Transverse colon (tissue), 4 donors: ENCODE measurements at regions not wholly inside any gene's neighbourhood (a gene's known extent, or its start where the extent isn't known, plus 50 kb on each side); places are given as distances from the start of the nearest gene placed in this dataset.

Experiments
- DNase-seq: peaks from one replicate; pipeline ENCODE4 v3.0.0-alpha.2; 2019
- H3K27ac ChIP-seq, 4 donors: fragments of 200-600 bp; sonication (generic); 2 replicates each; pipeline ENCODE4 v1.5.1; 2016 to 2018; ENCODE audit warnings: inconsistent platforms in 4 of 4
- H3K27me3 ChIP-seq: fragments of 200-600 bp; sonication (generic); 2 replicates; pipeline ENCODE4 v1.5.1; 2017; ENCODE audit warnings: inconsistent platforms
- H3K36me3 ChIP-seq, 4 donors: fragments of 200-600 bp; sonication (generic); 2 replicates each; pipeline ENCODE4 v1.5.1; 2017 to 2019; ENCODE audit warnings: inconsistent platforms in 4 of 4
- H3K4me1 ChIP-seq, 4 donors: fragments of 200-600 bp; sonication (generic); 2 replicates each; pipeline ENCODE4 v1.5.1; 2017 to 2020; ENCODE audit warnings: inconsistent platforms in 4 of 4
- H3K4me3 ChIP-seq, 4 donors: fragments of 200-600 bp; sonication (generic); 1 replicate in 1 of 4; 2 replicates in 3 of 4; pipeline versions ENCODE4 v1.5.1 to v1.6.1; 2017 to 2019; ENCODE audit warnings: inconsistent platforms in 4 of 4
- H3K9me3 ChIP-seq, 2 donors: fragments of 200-600 bp; sonication (generic); 2 replicates each; pipeline ENCODE4 v1.5.1; 2017 to 2019; ENCODE audit warnings: inconsistent platforms in 2 of 2
- CTCF ChIP-seq, 5 experiments: fragments of 200-600 bp in 3 of 5; fragments of 450-650 bp in 2 of 5; sonication (generic) in 3 of 5; IDR thresholded peaks; 1 replicate in 2 of 5; 2 replicates in 3 of 5; pipeline ENCODE4 v1.5.1; 2016 to 2017; ENCODE audit warnings: antibody characterized with exemption in 5 of 5, inconsistent platforms in 3 of 5, mild to moderate bottlenecking in 2 of 5, moderate library complexity in 1 of 5
- EP300 ChIP-seq: sonication (generic); formaldehyde crosslinking; IDR thresholded peaks from one replicate; pipeline ENCODE4 v1.6.1; 2017; ENCODE audit warnings: antibody characterized with exemption, low read depth
- POLR2A ChIP-seq: fragments of 450-650 bp; IDR thresholded peaks from one replicate; pipeline ENCODE4 v1.6.1; 2016; ENCODE audit warnings: antibody characterized with exemption, mild to moderate bottlenecking, moderate library complexity
- POLR2AphosphoS5 ChIP-seq, 3 donors: sonication (generic); formaldehyde crosslinking; IDR thresholded peaks; one replicate each; pipeline ENCODE4 v1.6.1; 2016; ENCODE audit warnings: antibody characterized with exemption in 3 of 3
- WGBS, 2 donors: methylation state at CpG; one replicate each; pipeline ENCODE4 v1.1.5; 2018; ENCODE audit warnings: low coverage in 1 of 2; 5-methylcytosine and 5-hydroxymethylcytosine counted together
- in situ Hi-C, 4 donors: fragments of 200-750 bp; cut with MboI; loops; one replicate each; pipeline versions ENCODE4 v1.15.0 to v1.15.1; 2017; ENCODE audit warnings: low sequenced_read_pairs in 3 of 4, low pct_ligation_motif_present in 1 of 4, low pct_unique_long_range_greater_than_20kb in 1 of 4
- intact Hi-C: fragments of 100-400 bp; cut with DNase I; formaldehyde crosslinking; loops from one replicate; pipeline ENCODE4 v1.15.1; 2023; ENCODE audit warnings: low total_unique reads

- Histone ChIP-seq H3K4me1 (no peaks in the 10 kb centered on the region), H3K36me3 (no peaks in the 10 kb centered on the region), H3K27ac (no peak overlapping the region), H3K27me3 (no peaks in the 10 kb centered on the region), H3K4me3 (no peak overlapping the region), H3K9me3 (no peaks in the 10 kb centered on the region)
- 60 to 64% methylated on average over 1 of the region's 1 CpG for WGBS, 2 donors
- in situ Hi-C loops (no loop called here), intact Hi-C loops (no loop called here)
- TF ChIP-seq EP300 (no peak), CTCF (IDR thresholded peaks at IDR 0.05) (no peak), POLR2AphosphoS5 (IDR thresholded peaks at IDR 0.05) (no peak), POLR2A (no peak)
- DNase-seq = no peak
Observed at GRCh38 chr7:94123136-94123535, 119.0 kb upstream of the BET1 start.

DNA sequence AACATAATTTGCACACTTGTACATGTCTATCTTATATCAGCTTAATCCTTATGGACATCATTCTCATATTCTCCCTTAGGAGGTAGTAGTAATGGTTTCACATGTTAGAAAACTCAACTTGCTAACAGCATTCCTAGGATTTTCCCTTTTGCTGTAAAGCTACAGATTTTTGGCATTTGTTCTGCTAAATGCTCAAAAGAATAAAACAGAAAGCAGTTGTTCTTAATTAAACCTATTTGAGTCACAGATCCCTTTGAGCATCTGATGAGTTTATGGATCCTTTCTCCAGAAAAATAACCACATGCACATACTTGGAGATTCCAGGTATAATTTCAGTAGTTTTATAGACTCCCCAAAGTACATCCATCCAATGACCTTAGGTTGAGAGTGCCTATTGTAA, 122.9 kb upstream of the BET1 start:
- in situ Hi-C loops (no loop called here), intact Hi-C loops (no loop called here)
- H3K4me1 ChIP-seq = no peaks in the 10 kb centered on the region
- H3K36me3 ChIP-seq = no peaks in the 10 kb centered on the region
- H3K4me3 ChIP-seq = no peak overlapping the region
- no peak for TF ChIP-seq POLR2A
- TF ChIP-seq CTCF (IDR thresholded peaks at IDR 0.05) = no peak
- TF ChIP-seq POLR2AphosphoS5 (IDR thresholded peaks at IDR 0.05) = no peak
- TF ChIP-seq EP300 = no peak
- H3K9me3 ChIP-seq = no peaks in the 10 kb centered on the region
- no peak for DNase-seq
- no peak overlapping the region for H3K27ac ChIP-seq
- no peaks in the 10 kb centered on the region for H3K27me3 ChIP-seq

DNA sequence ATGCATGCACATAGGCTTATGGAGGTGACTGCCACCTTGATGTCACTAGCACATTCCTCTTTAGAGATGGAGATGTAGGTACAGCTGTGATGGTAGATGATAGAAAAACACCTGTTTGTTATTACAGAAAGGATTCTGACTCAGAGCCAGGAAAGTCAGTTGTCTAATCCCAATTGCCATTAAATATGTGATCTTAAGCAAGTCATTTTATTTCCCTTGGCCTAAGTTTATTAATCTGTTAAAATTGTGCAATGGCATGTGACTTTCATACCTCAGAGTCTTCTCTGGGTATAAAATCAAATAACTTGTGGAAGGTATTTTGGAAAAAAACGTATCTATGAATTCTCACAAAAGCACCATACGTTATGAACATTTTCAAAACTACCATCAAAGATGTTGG, 123.9 kb upstream of the BET1 start:
- H3K27me3 ChIP-seq = no peaks in the 10 kb centered on the region
- intact Hi-C loops (no loop called here), in situ Hi-C loops (no loop called here)
- no peaks in the 10 kb centered on the region for H3K4me1 ChIP-seq
- 67 to 77% methylated on average over 2 of the region's 2 CpGs for WGBS, 2 donors
- H3K36me3 ChIP-seq = no peaks in the 10 kb centered on the region
- H3K27ac ChIP-seq = no peak overlapping the region
- H3K4me3 ChIP-seq = no peak overlapping the region
- no peak for DNase-seq
- H3K9me3 ChIP-seq = no peaks in the 10 kb centered on the region
- TF ChIP-seq CTCF (IDR thresholded peaks at IDR 0.05) = no peak
- no peak for TF ChIP-seq POLR2AphosphoS5 (IDR thresholded peaks at IDR 0.05)
- no peak for TF ChIP-seq EP300
- no peak for TF ChIP-seq POLR2A

DNA sequence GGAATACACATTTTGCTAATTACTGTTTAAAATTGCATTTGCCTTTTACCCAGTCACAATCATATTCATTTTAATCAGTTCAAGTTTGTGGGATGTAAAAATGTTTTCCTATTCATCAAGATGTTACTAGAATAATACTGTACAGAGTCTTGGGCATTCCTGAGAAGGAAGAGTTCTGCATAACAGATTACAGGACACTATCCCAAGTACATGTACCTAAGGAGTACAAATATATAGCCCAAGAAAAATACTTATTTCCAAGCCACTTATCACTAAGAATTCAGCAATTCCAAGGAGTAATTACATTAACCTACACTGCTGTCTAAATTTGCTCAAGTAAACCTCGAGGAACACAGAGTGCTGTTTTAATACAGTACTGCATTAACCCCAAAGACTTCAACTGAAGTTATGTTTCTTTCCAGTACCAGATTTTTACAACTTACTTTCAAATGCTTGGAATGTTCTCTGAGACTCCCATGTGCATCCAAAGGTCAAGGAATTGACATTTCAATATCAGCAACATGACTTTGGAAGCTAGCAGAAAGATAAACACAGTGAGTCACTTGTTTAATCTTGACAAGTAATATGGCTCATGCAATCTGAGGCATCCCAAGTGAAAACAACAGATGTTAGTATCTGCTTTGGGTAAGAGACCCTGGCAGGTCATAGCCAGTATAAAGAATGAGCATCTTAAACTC, 125.4 kb upstream of the BET1 start:
- intact Hi-C loops (no loop called here), in situ Hi-C loops (no loop called here)
- H3K27ac ChIP-seq = no peak overlapping the region
- no peaks in the 10 kb centered on the region for H3K4me1 ChIP-seq
- TF ChIP-seq CTCF (IDR thresholded peaks at IDR 0.05) (no peak), POLR2A (no peak), POLR2AphosphoS5 (IDR thresholded peaks at IDR 0.05) (peak in 1 of 3 donors; percentile 41)
- DNase-seq = no peak
- no peaks in the 10 kb centered on the region for H3K36me3 ChIP-seq
- no peaks in the 10 kb centered on the region for H3K27me3 ChIP-seq
- no peak overlapping the region for H3K4me3 ChIP-seq
- no peaks in the 10 kb centered on the region for H3K9me3 ChIP-seq
- WGBS, 2 donors = 15 to 33% methylated on average over 1 of the region's 1 CpG
